ENCODE measurements at regions not wholly inside any gene's neighbourhood (a gene's known extent, or its start where the extent isn't known, plus 50 kb on each side); places are given as distances from the start of the nearest gene placed in this dataset.

GRCh38 chr7:159249671-159250070 lies 105.0 kb upstream of the VIPR2 start:
- H3K9me3 ChIP-seq: no peaks in the 10 kb centered on the region
- no peak overlapping the region for H3K4me3 ChIP-seq
- no peaks in the 10 kb centered on the region for H3K4me1 ChIP-seq
- no peaks in the 10 kb centered on the region for H3K27me3 ChIP-seq
- DNase-seq (ENCODE audit: low spot score in 2 of 2): no peak
- H3K27ac ChIP-seq: no peak overlapping the region
- TF ChIP-seq POLR2AphosphoS5 (IDR thresholded peaks at IDR 0.05): no peak
- TF ChIP-seq POLR2A (IDR thresholded peaks at IDR 0.05): no peak
- TF ChIP-seq CTCF (IDR thresholded peaks at IDR 0.05): no peak
- intact Hi-C loops (cut with DNase I; ENCODE audit: low total_unique reads): no loop called here
- no peaks in the 10 kb centered on the region for H3K36me3 ChIP-seq

DNA sequence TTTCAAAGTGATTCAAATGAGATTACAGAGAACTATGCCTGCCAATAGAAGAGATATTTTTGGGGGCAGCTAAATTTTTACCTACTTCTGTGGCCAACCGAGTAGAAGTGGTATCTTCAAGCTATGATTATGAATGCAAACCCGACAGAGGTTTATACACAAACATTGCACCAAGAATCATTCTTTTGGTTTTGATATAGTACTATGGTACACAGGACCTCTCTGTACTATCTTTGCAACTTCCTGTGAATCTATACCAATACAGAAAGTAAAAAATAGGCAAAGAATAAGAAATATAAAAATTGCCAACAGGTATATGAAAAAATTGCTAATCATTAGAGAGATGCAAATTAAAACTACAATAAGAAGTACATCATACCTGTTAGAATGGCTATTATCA lies 103.2 kb upstream of the VIPR2 start:
- Histone ChIP-seq H3K4me3 (no peak overlapping the region), H3K4me1 (no peaks in the 10 kb centered on the region), H3K9me3 (no peaks in the 10 kb centered on the region), H3K27me3 (no peaks in the 10 kb centered on the region), H3K27ac (no peak overlapping the region), H3K36me3 (no peaks in the 10 kb centered on the region)
- intact Hi-C loops (cut with DNase I; ENCODE audit: low total_unique reads): no loop called here
- TF ChIP-seq POLR2A (IDR thresholded peaks at IDR 0.05): no peak
- TF ChIP-seq CTCF (IDR thresholded peaks at IDR 0.05): no peak
- TF ChIP-seq POLR2AphosphoS5 (IDR thresholded peaks at IDR 0.05): no peak
- no peak for DNase-seq (ENCODE audit: low spot score in 2 of 2)

- no peak for TF ChIP-seq CTCF (IDR thresholded peaks at IDR 0.05)
- no peak for TF ChIP-seq POLR2A (IDR thresholded peaks at IDR 0.05)
- TF ChIP-seq POLR2AphosphoS5 (IDR thresholded peaks at IDR 0.05): no peak
- Histone ChIP-seq H3K27ac (no peak overlapping the region), H3K27me3 (no peaks in the 10 kb centered on the region), H3K36me3 (no peaks in the 10 kb centered on the region), H3K4me3 (no peak overlapping the region), H3K9me3 (no peaks in the 10 kb centered on the region), H3K4me1 (no peaks in the 10 kb centered on the region)
- no peak for DNase-seq (ENCODE audit: low spot score in 2 of 2)
- intact Hi-C loops (cut with DNase I; ENCODE audit: low total_unique reads): no loop called here
These were observed 102.2 kb upstream of the VIPR2 start for GRCh38 chr7:159246702-159247480.

DNA sequence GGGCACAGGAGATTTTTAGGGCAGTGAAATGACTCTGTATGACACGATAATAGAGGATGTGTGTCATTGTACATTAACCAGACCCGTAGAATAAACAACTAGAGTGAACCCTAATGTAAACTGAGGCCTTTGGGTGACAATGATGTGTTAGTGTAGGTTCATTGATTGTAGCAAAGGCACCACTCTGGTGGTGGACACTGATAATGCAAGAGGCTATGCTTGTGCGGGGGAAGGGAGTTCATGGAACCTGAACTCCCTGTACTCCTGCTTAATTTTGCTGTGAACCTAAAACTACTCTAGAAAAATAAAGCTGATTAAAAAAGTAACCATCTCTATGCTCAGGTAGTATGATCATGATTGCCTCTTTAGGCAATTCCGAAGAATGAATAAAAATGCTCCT lies 96.3 kb upstream of the VIPR2 start:
- Histone ChIP-seq H3K9me3 (no peaks in the 10 kb centered on the region), H3K36me3 (no peaks in the 10 kb centered on the region), H3K27ac (no peak overlapping the region), H3K4me3 (no peak overlapping the region), H3K4me1 (no peaks in the 10 kb centered on the region), H3K27me3 (no peaks in the 10 kb centered on the region)
- no peak for TF ChIP-seq CTCF (IDR thresholded peaks at IDR 0.05)
- TF ChIP-seq POLR2AphosphoS5 (IDR thresholded peaks at IDR 0.05): no peak
- TF ChIP-seq POLR2A (IDR thresholded peaks at IDR 0.05): no peak
- intact Hi-C loops (cut with DNase I; ENCODE audit: low total_unique reads): no loop called here
- DNase-seq (ENCODE audit: low spot score in 2 of 2): no peak

DNA sequence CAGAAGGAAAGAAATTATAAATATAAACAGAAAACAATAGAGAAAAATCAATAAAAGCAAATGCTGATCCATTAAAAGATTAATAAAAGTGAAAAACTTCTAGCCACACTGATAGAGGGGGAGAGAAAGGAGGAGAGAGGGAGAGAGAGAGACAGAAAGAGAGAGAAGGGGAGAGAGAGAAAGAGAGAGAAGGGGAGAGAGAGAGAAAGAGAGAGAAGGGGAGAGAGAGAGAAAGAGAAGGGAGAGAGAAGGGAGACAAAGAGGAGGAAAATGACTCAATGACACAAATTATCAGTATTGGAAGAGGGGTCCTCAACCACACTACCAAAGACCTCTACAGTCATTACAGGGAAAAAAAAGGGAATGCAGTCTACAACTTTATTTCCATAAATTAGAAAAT lies 94.4 kb upstream of the VIPR2 start:
- Histone ChIP-seq H3K4me1 (no peaks in the 10 kb centered on the region), H3K27me3 (no peaks in the 10 kb centered on the region), H3K36me3 (no peaks in the 10 kb centered on the region), H3K27ac (no peak overlapping the region), H3K4me3 (no peak overlapping the region), H3K9me3 (no peaks in the 10 kb centered on the region)
- no peak for DNase-seq (ENCODE audit: low spot score in 2 of 2)
- TF ChIP-seq POLR2AphosphoS5 (IDR thresholded peaks at IDR 0.05): no peak
- TF ChIP-seq CTCF (IDR thresholded peaks at IDR 0.05): no peak
- no peak for TF ChIP-seq POLR2A (IDR thresholded peaks at IDR 0.05)
- intact Hi-C loops (cut with DNase I; ENCODE audit: low total_unique reads): no loop called here
